NB4 (cell line): ENCODE measurements at regions not wholly inside any gene's neighbourhood (a gene's known extent, or its start where the extent isn't known, plus 50 kb on each side); places are given as distances from the start of the nearest gene placed in this dataset.

ENCODE experiments used
- DNase-seq: peaks from one replicate; pipeline ENCODE4 v3.0.0; 2010; ENCODE audit warnings: low read depth
- H3K4me3 ChIP-seq: one replicate; pipeline ENCODE4 v1.5.1; 2011; ENCODE audit warnings: mild to moderate bottlenecking, low read depth, low read length, moderate library complexity
- MYC ChIP-seq: IDR thresholded peaks from 2 replicates; pipeline ENCODE4 v1.6.1; 2011; ENCODE audit warnings: low read depth, low read length
- POLR2A ChIP-seq: IDR thresholded peaks from 2 replicates; pipeline ENCODE4 v1.6.1; 2011; ENCODE audit warnings: mild to moderate bottlenecking; ENCODE audit not compliant: insufficient read length; ENCODE audit errors: extremely low read depth
- TF ChIP-seq, protein P1 (sequence below): IDR thresholded peaks from 2 replicates; pipeline ENCODE4 v1.6.1; 2011; ENCODE audit warnings: low read depth, low read length
- TF ChIP-seq, protein P2 (sequence below): IDR thresholded peaks from one replicate; pipeline ENCODE4 v1.5.1; 2012; ENCODE audit warnings: low read depth, low read length

DNA sequence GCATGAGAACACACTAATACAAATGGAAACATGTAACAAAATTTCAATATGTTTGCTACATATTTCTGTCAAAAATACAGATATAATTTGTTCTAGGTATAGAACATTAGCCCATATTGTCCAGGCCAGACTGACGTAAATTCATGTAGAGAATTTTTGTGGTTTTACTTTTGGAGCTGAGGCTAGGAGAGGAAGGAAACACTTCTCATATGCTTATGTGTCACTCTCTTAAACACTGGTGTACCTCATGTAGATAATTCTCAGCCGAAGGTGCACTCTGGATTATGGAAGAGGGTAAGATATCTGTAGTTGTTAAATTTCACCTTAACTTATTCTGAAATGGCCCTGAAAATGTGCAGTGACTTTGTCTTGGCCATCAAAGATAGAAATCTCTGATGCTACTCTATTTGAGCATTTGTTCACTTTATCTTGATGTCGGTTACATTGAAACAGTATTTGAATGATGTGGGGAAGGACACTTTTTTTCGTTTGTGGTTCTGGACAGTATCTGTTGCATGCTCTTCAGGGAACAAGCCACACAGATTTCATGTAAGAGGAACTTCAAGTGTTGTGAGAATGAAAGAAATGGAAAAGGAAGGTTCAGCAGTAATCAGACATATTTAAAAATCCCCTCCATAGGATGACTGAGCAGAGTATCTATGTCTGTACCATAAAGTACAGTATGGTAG, 202.7 kb downstream of the SPATA31D1 start:
- DNase-seq: no peak
- H3K4me3 ChIP-seq: no peak overlapping the region
- TF ChIP-seq POLR2A (no peak), MYC (no peak)
- TF ChIP-seq, protein P1, sequence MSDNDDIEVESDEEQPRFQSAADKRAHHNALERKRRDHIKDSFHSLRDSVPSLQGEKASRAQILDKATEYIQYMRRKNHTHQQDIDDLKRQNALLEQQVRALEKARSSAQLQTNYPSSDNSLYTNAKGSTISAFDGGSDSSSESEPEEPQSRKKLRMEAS: no peak
- TF ChIP-seq, protein P2, sequence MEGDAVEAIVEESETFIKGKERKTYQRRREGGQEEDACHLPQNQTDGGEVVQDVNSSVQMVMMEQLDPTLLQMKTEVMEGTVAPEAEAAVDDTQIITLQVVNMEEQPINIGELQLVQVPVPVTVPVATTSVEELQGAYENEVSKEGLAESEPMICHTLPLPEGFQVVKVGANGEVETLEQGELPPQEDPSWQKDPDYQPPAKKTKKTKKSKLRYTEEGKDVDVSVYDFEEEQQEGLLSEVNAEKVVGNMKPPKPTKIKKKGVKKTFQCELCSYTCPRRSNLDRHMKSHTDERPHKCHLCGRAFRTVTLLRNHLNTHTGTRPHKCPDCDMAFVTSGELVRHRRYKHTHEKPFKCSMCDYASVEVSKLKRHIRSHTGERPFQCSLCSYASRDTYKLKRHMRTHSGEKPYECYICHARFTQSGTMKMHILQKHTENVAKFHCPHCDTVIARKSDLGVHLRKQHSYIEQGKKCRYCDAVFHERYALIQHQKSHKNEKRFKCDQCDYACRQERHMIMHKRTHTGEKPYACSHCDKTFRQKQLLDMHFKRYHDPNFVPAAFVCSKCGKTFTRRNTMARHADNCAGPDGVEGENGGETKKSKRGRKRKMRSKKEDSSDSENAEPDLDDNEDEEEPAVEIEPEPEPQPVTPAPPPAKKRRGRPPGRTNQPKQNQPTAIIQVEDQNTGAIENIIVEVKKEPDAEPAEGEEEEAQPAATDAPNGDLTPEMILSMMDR: no peak

DNA sequence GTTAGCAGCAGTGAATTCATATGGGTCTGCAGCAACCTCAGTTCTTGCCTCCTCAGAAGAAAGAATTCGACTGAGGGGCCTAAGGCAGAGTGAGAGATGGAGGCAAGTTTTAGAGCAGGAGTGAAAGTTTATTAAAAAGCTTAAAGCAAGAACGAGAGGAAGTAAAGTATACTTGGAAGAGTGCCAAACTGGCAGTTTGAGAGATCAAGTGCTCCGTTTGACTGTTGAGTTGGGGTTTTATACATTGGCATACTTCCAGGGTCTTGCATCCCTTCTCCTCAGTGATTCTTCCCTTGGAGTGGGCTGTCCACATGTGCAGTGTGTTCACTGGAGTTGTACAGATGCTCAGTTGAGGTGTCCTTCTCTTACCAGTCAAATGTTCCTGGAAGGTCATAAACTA, 203.6 kb downstream of the SPATA31D1 start:
- no peak for DNase-seq
- no peak overlapping the region for H3K4me3 ChIP-seq
- no peak for TF ChIP-seq POLR2A
- TF ChIP-seq, protein P2: no peak
- TF ChIP-seq, protein P1: no peak

DNA sequence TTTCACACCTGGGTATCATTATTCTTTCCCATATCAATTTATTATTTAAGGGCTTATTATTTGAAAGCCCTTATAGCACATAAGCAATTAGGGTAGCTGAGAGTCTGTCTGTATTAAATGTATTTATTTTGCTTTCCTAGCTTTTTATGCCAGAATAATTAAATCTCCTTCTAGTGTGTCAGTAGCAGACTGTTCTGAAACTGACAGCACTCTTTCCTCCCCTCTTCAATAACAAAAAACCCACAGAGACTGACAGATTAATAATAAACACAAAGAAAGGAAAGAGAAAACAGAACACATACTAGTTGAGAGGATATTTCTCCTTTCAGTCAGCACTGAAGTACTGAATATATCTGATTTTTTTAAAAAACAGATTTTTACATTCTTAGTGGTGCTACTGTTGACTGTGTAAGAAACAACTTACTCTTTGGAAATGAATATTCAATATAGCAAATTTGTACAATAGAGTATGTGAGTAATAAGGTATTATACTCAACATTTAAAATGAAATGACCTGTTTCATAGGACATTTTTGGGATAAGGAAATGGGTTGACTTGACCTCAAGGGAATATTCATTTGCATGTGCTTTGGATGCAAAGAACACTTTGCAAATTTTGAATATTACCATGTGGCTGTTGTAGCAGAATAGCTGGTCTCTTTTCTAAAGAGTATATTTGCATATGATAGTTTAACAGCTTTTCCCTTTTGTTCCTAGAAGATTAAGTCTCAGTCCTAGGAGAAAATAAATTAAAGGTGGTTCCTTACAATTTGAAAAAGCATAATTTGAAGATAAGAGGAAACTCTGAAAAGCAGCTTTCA, 208.3 kb downstream of the SPATA31D1 start:
- TF ChIP-seq MYC (no peak), POLR2A (no peak)
- TF ChIP-seq, protein P2: no peak
- TF ChIP-seq, protein P1: no peak
- no peak overlapping the region for H3K4me3 ChIP-seq
- DNase-seq: no peak

DNA sequence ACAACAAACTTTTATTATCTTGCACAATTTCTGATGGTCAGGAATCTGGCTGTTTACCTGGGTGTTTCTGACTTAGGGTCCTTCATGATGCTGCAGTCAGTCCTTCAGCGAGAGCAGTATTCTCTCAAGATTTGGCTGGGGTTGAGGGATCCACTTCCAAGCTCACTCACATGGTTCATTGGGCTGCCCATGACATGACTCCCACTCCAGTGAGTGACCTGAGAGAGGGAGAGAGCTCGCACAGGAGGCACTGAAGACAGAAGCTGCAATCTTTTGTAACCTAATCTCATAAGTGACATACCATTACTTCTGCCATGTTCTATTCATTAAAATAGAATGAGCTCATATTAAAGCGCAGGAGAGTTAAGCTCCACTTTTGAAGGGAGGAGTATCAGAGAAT, 212.6 kb downstream of the SPATA31D1 start:
- no peak for TF ChIP-seq MYC
- no peak for TF ChIP-seq POLR2A
- TF ChIP-seq, protein P1: no peak
- TF ChIP-seq, protein P2: no peak
- no peak for DNase-seq
- H3K4me3 ChIP-seq: no peak overlapping the region

DNA sequence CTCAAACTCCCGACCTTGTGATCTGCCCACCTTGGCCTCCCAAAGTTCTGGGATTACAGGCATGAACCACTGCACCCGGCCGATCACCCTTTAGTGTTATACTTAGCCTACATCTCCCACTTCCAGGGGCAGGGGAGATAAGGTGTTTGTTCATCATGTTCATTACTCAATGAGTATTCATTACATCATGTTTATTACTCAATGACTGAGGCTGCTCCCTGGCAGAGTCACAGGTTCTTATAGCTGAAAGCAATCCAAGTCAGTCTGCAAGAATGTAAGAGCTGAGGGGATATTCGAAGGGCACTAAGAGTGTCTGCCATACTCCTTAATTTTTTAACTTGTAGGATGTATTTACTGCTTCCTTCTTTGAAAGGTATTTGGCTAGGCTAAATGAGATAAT, 214.2 kb downstream of the SPATA31D1 start:
- H3K4me3 ChIP-seq: no peak overlapping the region
- DNase-seq: no peak
- TF ChIP-seq POLR2A: no peak
- TF ChIP-seq MYC: no peak
- TF ChIP-seq, protein P2: no peak
- TF ChIP-seq, protein P1: no peak
